Choroid plexus epithelial cell (primary cell): ENCODE measurements at regions not wholly inside any gene's neighbourhood (a gene's known extent, or its start where the extent isn't known, plus 50 kb on each side); places are given as distances from the start of the nearest gene placed in this dataset.
A peak's percentile ranks its signal among the peaks of the same experiment; 100 is the strongest.
"Not testable (repeated sequence)": the region's sequence is repeated elsewhere in the genome, so short reads cannot be mapped to it uniquely, and the experiment has no call there.

Source experiments
- DNase-seq: peaks from one replicate; pipeline ENCODE4 v3.0.0-alpha.2; 2010; ENCODE audit warnings: low read depth
- H3K4me3 ChIP-seq: 2 replicates; pipeline ENCODE4 v1.5.1; 2011; ENCODE audit warnings: low read depth, mild to moderate bottlenecking, control low read depth, low read length, moderate library complexity
- CTCF ChIP-seq: conservative IDR thresholded peaks from 2 replicates; pipeline ENCODE4 v1.5.1; 2011; ENCODE audit warnings: low read depth, mild to moderate bottlenecking, control low read depth, inconsistent platforms, low read length, moderate library complexity

GRCh38 chr13:83449668-83450395 lies 432.4 kb downstream of the SLITRK1 start:
- peak; percentile 75 for DNase-seq

GRCh38 chr13:83440465-83440864 lies 441.8 kb downstream of the SLITRK1 start:
- TF ChIP-seq CTCF, result no peak
- DNase-seq, result no peak
- no peak overlapping the region for H3K4me3 ChIP-seq

More at GRCh38 chr13:83449668-83450395, 432.4 kb downstream of the SLITRK1 start:
- no peak for TF ChIP-seq CTCF
- H3K4me3 ChIP-seq, result no peak overlapping the region

GRCh38 chr13:83439464-83439863 lies 442.8 kb downstream of the SLITRK1 start:
- DNase-seq, H3K4me3 ChIP-seq: not testable (repeated sequence)

- H3K4me3 ChIP-seq, result no peak overlapping the region
- DNase-seq, result no peak
These were observed 458.4 kb downstream of the SLITRK1 start for GRCh38 chr13:83423861-83424260.

GRCh38 chr13:83423381-83423780 lies 458.9 kb downstream of the SLITRK1 start:
- no peak for TF ChIP-seq CTCF
- no peak for DNase-seq
- no peak overlapping the region for H3K4me3 ChIP-seq

More at GRCh38 chr13:83423861-83424260, 458.4 kb downstream of the SLITRK1 start:
- TF ChIP-seq CTCF, result no peak

- no peak for TF ChIP-seq CTCF
- DNase-seq, result no peak
- H3K4me3 ChIP-seq, result no peak overlapping the region
These were observed 467.9 kb downstream of the SLITRK1 start for GRCh38 chr13:83414393-83414792.

- no peak overlapping the region for H3K4me3 ChIP-seq
- DNase-seq, result peak; percentile 13
- TF ChIP-seq CTCF, result no peak
These were observed 495.7 kb downstream of the SLITRK1 start for GRCh38 chr13:83386609-83387008.
